Uterus (tissue), 3 donors: ENCODE measurements at regions not wholly inside any gene's neighbourhood (a gene's known extent, or its start where the extent isn't known, plus 50 kb on each side); places are given as distances from the start of the nearest gene placed in this dataset.

ENCODE experiments used
- DNase-seq, 2 donors: peaks; one replicate each; pipeline ENCODE4 v3.0.0-alpha.2; 2019 to 2020
- H3K27ac ChIP-seq, 2 donors: fragments of 200-600 bp; sonication (generic); 1 replicate in 1 of 2; 2 replicates in 1 of 2; pipeline ENCODE4 v1.5.1; 2016 to 2018
- H3K27me3 ChIP-seq, 2 donors: fragments of 200-600 bp; sonication (generic); one replicate each; pipeline ENCODE4 v1.5.1; 2018 to 2019; ENCODE audit warnings: control low read depth in 1 of 2
- H3K36me3 ChIP-seq, 2 donors: fragments of 200-600 bp; sonication (generic); one replicate each; pipeline ENCODE4 v1.5.1; 2019; ENCODE audit warnings: control low read depth in 1 of 2
- H3K4me1 ChIP-seq, 2 donors: fragments of 200-600 bp; sonication (generic); one replicate each; pipeline ENCODE4 v1.5.1; 2018 to 2019; ENCODE audit warnings: control low read depth in 1 of 2
- H3K4me3 ChIP-seq, 2 donors: fragments of 200-600 bp; sonication (generic); 1 replicate in 1 of 2; 2 replicates in 1 of 2; pipeline ENCODE4 v1.5.1; 2018 to 2019; ENCODE audit warnings: mild to moderate bottlenecking in 1 of 2
- H3K9me3 ChIP-seq, 2 donors: fragments of 200-600 bp; sonication (generic); one replicate each; pipeline ENCODE4 v1.5.1; 2019; ENCODE audit warnings: control low read depth in 1 of 2
- POLR2A ChIP-seq, 2 donors: fragments of 450-650 bp; IDR thresholded peaks; one replicate each; pipeline ENCODE4 v1.6.1; 2016; ENCODE audit warnings: antibody characterized with exemption in 2 of 2, mild to moderate bottlenecking in 1 of 2, moderate library complexity in 1 of 2
- intact Hi-C: fragments of 100-400 bp; cut with DNase I; formaldehyde crosslinking; loops from one replicate; pipeline ENCODE4 v1.15.1; 2023; ENCODE audit warnings: low total_unique reads
- TF ChIP-seq, protein P1 (sequence below), 4 experiments: fragments of 200-600 bp in 2 of 4; fragments of 450-650 bp in 2 of 4; sonication (generic) in 2 of 4; IDR thresholded peaks; one replicate each; pipeline ENCODE4 v1.5.1; 2016 to 2019; ENCODE audit warnings: antibody characterized with exemption in 4 of 4, mild to moderate bottlenecking in 2 of 4, moderate library complexity in 1 of 4
- donor health status: DM: yes; HTN: yes; CAD: no.

DNA sequence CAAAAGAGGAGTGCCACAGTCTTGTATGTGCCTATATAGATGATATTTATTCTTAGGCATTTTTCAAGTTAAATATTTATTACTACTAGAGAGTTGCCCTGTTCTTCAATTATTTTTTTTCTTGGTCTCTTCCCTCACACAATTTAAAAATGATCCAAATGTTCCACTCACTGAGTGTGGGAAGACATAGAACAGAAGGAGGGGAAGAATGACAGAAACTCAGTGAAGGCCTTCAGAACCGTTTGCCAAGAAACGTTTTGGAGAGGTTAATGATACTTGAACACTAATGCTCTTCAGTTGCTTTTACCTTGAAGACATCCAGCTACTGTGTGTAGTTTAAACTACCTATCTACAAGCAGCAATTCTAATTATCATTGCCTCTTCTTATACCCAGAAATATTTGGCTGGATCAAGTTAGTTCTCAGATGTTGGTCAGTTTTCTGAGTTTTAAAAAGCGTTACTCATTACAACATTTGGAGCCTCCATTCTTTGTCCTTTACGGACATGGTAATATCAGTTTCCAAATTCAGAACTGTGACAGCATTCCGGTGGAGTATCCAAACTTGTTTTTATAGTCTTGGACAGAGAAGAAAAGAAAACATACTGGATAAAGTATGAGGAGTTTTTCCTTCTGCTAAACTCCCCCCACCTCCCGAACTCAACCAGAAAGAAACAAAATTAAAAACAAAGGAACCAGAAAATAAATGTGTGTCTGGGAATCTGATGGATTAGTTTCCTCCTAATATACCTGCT, 389.7 kb downstream of the SPRY1 start:
- H3K27ac ChIP-seq = peak overlapping the region; percentile 39 to 62
- TF ChIP-seq POLR2A (IDR thresholded peaks at IDR 0.05) = no peak
- TF ChIP-seq, protein P1, sequence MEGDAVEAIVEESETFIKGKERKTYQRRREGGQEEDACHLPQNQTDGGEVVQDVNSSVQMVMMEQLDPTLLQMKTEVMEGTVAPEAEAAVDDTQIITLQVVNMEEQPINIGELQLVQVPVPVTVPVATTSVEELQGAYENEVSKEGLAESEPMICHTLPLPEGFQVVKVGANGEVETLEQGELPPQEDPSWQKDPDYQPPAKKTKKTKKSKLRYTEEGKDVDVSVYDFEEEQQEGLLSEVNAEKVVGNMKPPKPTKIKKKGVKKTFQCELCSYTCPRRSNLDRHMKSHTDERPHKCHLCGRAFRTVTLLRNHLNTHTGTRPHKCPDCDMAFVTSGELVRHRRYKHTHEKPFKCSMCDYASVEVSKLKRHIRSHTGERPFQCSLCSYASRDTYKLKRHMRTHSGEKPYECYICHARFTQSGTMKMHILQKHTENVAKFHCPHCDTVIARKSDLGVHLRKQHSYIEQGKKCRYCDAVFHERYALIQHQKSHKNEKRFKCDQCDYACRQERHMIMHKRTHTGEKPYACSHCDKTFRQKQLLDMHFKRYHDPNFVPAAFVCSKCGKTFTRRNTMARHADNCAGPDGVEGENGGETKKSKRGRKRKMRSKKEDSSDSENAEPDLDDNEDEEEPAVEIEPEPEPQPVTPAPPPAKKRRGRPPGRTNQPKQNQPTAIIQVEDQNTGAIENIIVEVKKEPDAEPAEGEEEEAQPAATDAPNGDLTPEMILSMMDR (IDR thresholded peaks at IDR 0.05) = no peak
- H3K27me3 ChIP-seq = no peaks in the 10 kb centered on the region
- no peaks in the 10 kb centered on the region for H3K9me3 ChIP-seq
- no peak for DNase-seq
- no peaks in the 10 kb centered on the region for H3K4me1 ChIP-seq
- intact Hi-C loops = no loop called here
- peak overlapping the region in 1 of 2 donors; percentile 8 for H3K4me3 ChIP-seq
- no peaks in the 10 kb centered on the region for H3K36me3 ChIP-seq

DNA sequence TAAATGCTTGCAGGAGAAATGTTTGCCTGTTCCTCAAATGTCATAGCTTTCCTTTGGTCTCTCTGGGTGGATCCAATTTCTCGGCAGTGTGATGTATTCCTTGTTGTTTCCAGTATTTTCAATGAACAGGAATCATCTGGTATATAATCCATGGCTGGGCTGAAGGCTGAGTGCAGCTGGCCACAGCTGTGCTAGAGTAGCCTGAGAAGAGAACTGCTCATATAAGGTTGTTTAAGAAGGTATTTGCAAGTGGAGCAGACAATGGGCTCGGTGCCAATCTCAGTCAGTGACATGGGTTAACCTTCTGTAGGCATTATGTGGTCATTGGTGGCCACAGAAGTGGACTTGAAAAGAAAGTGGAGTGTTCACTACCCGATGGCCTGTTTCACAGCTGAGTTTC, 390.3 kb downstream of the SPRY1 start:
- Histone ChIP-seq H3K27ac (peak overlapping the region; percentile 39 to 62), H3K4me1 (no peaks in the 10 kb centered on the region), H3K4me3 (peak overlapping the region in 1 of 2 donors; percentile 8), H3K9me3 (no peaks in the 10 kb centered on the region), H3K27me3 (no peaks in the 10 kb centered on the region), H3K36me3 (no peaks in the 10 kb centered on the region)
- intact Hi-C loops = no loop called here
- TF ChIP-seq, protein P1 (IDR thresholded peaks at IDR 0.05) = no peak
- no peak for TF ChIP-seq POLR2A (IDR thresholded peaks at IDR 0.05)
- DNase-seq = peak; percentile 23 to 25

DNA sequence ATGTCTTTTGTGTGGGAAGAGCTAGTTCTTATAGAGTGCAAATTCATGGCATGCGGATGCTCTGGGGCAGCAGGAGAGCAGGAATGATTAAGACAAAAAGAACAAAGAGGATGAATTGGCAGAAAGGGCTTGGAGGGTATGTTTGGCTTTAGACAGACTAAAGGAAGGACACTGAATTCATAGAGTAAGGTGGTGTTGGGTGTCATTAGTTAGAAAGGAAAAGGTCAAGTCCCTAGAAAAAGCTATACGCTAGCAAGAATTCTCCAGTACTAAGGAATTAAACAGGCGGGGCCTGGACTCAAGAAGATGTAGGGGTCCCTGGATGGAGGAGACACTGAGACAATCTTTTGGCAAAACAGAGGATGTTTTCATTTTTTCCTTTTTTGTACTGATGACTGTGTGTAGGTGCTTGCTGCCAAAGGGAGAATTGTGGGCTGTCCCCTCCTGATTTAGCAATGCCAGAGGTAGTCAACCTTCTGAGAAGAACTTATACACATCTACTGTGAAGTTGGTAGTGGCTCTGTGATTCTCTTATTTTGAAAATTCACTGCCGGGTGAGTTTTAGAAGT, 391.0 kb downstream of the SPRY1 start:
- no peaks in the 10 kb centered on the region for H3K4me1 ChIP-seq
- intact Hi-C loops = no loop called here
- H3K27ac ChIP-seq = peak overlapping the region; percentile 39 to 62
- H3K9me3 ChIP-seq = no peaks in the 10 kb centered on the region
- H3K36me3 ChIP-seq = no peaks in the 10 kb centered on the region
- H3K27me3 ChIP-seq = no peaks in the 10 kb centered on the region
- no peak for DNase-seq
- H3K4me3 ChIP-seq = no peak overlapping the region
- TF ChIP-seq, protein P1 (IDR thresholded peaks at IDR 0.05) = no peak
- no peak for TF ChIP-seq POLR2A (IDR thresholded peaks at IDR 0.05)

DNA sequence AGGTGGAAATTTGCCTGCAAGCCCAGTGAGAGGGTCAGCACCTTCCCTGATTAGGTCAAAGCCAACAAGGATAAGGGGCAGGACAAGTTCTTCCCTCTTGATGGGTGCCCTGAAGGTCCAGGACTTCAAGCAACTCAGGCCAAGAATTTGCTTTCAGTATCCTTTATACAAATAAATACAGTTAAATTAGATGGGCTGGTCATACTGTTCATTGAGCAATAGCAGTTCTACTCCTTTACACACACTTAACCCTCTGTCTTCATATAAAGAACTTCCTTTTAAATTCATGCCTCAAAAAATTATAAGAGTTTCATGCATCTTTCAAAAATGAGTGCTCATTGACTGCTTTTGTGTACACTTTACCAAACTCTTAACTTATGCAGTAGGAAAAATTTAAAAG, 392.0 kb downstream of the SPRY1 start:
- Histone ChIP-seq H3K27ac (no peak overlapping the region), H3K4me1 (no peaks in the 10 kb centered on the region), H3K4me3 (no peak overlapping the region), H3K9me3 (no peaks in the 10 kb centered on the region), H3K27me3 (no peaks in the 10 kb centered on the region), H3K36me3 (no peaks in the 10 kb centered on the region)
- TF ChIP-seq, protein P1 (IDR thresholded peaks at IDR 0.05) = no peak
- TF ChIP-seq POLR2A (IDR thresholded peaks at IDR 0.05) = no peak
- intact Hi-C loops = no loop called here
- no peak for DNase-seq

DNA sequence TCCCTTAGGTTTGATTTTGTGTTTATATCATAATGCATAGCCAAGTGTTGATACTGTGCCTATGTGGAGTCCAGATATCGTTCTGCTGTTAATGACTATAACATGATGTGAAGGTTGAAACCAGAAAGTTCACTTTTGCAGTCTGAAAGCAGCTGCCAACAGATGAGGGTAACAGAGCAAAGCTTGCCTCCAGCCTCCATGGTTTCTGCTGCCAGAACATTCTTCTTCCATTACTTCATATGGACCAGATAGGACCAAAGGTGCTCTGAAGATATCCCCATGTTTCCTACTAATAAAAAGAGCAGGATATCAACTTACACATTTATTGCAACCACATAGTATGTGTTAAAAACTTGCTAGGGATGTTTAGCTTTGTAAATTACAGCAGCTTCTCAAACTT, 394.1 kb downstream of the SPRY1 start:
- intact Hi-C loops = no loop called here
- H3K4me3 ChIP-seq = no peak overlapping the region
- no peaks in the 10 kb centered on the region for H3K4me1 ChIP-seq
- TF ChIP-seq, protein P1 (IDR thresholded peaks at IDR 0.05) = no peak
- no peak for TF ChIP-seq POLR2A (IDR thresholded peaks at IDR 0.05)
- H3K9me3 ChIP-seq = no peaks in the 10 kb centered on the region
- no peaks in the 10 kb centered on the region for H3K36me3 ChIP-seq
- H3K27me3 ChIP-seq = no peaks in the 10 kb centered on the region
- no peak overlapping the region for H3K27ac ChIP-seq
- no peak for DNase-seq
